ENCODE measurements at regions not wholly inside any gene's neighbourhood (a gene's known extent, or its start where the extent isn't known, plus 50 kb on each side); places are given as distances from the start of the nearest gene placed in this dataset.

DNA sequence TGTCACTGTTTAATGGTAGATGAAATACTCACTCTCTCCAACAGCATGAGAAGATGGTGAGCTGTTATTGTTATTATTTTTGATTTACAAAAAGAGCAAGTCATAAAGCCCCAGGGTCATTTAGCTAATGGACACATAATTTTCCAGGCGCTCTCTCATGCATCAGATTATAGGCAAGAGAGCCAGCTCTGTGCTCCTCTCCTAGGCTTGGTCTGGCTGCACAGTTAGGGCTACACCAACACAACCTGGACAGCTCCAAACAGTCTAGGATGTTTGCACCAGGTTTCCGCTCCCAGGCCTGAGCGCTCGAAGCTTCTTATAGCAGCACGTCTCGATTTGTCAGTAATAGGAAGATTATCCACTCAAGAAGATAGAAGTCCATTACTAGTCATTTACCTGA is 123.7 kb downstream of the FAM43A start:
- ChIA-PET CTCF (no interaction called here), POLR2A (no interaction called here)
- no peak for DNase-seq (ENCODE audit: low read depth, low spot score)
- H3K4me3 ChIP-seq (ENCODE audit: low read depth, low read length) = no peak overlapping the region
- H3K27ac ChIP-seq (ENCODE audit: low read depth, low read length) = no peak overlapping the region
- H3K9me3 ChIP-seq (ENCODE audit: control insufficient read depth, insufficient read depth, low read length) = no peaks in the 10 kb centered on the region
- peaks cover 57% of the 10 kb centered on the region for H3K27me3 ChIP-seq (ENCODE audit: control insufficient read depth, insufficient read depth, low read length)
- TF ChIP-seq, protein P1, sequence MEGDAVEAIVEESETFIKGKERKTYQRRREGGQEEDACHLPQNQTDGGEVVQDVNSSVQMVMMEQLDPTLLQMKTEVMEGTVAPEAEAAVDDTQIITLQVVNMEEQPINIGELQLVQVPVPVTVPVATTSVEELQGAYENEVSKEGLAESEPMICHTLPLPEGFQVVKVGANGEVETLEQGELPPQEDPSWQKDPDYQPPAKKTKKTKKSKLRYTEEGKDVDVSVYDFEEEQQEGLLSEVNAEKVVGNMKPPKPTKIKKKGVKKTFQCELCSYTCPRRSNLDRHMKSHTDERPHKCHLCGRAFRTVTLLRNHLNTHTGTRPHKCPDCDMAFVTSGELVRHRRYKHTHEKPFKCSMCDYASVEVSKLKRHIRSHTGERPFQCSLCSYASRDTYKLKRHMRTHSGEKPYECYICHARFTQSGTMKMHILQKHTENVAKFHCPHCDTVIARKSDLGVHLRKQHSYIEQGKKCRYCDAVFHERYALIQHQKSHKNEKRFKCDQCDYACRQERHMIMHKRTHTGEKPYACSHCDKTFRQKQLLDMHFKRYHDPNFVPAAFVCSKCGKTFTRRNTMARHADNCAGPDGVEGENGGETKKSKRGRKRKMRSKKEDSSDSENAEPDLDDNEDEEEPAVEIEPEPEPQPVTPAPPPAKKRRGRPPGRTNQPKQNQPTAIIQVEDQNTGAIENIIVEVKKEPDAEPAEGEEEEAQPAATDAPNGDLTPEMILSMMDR (IDR thresholded peaks at IDR 0.05; ENCODE audit: low read depth, low read length) = no peak

DNA sequence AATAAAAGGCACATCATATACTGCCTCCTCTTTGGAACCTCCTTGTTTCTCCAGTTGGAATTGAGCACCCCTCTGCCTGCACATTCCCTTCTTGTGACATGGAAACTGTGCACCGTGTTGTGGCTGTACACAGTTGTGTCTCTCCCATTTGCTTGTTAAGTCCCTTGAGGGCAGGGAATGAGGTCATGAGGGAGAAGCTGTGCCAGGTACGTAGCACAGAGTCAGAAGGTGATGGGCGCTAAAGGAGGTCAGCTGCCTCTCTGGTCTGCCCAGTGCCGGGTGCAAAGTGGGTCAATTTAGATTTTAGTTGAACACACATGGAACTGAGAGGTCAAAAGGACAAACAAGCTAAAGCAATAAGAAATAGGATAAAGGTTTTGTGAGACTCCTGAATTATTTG is 124.4 kb downstream of the FAM43A start:
- no peak for DNase-seq (ENCODE audit: low read depth, low spot score)
- CTCF ChIA-PET = no interaction called here
- POLR2A ChIA-PET = no interaction called here

DNA sequence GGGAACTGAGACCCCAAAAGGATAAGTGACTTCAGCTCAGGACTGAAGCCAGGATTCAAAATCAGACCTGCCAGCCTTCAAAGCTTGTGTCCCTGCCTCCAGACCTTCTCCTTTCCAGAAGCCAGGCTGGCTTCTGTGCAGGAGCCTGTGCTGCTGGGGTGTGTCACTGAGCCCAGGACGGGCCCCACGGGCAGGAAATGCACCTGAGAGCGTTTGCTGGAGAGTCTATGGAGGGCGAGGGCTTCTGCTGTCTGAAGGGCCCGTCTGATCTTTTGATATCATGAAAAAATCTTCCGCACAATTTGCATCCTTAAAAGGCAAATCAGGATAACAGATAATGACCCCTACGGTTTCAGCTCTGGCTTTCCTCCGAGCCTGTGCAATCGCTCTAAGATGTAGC is 125.4 kb downstream of the FAM43A start:
- ChIA-PET POLR2A (no interaction called here), CTCF (no interaction called here)
- no peaks in the 10 kb centered on the region for H3K9me3 ChIP-seq (ENCODE audit: control insufficient read depth, insufficient read depth, low read length)
- TF ChIP-seq, protein P1 (IDR thresholded peaks at IDR 0.05; ENCODE audit: low read depth, low read length) = no peak
- DNase-seq (ENCODE audit: low read depth, low spot score) = no peak
- H3K27me3 ChIP-seq (ENCODE audit: control insufficient read depth, insufficient read depth, low read length) = peaks cover 53% of the 10 kb centered on the region
- no peak overlapping the region for H3K4me3 ChIP-seq (ENCODE audit: low read depth, low read length)
- H3K27ac ChIP-seq (ENCODE audit: low read depth, low read length) = no peak overlapping the region

More for the DNA sequence above, 124.4 kb downstream of the FAM43A start:
- no peaks in the 10 kb centered on the region for H3K9me3 ChIP-seq (ENCODE audit: control insufficient read depth, insufficient read depth, low read length)
- H3K27ac ChIP-seq (ENCODE audit: low read depth, low read length) = no peak overlapping the region
- no peak overlapping the region for H3K4me3 ChIP-seq (ENCODE audit: low read depth, low read length)
- TF ChIP-seq, protein P1 (IDR thresholded peaks at IDR 0.05; ENCODE audit: low read depth, low read length) = no peak
- peaks cover 54% of the 10 kb centered on the region for H3K27me3 ChIP-seq (ENCODE audit: control insufficient read depth, insufficient read depth, low read length)

DNA sequence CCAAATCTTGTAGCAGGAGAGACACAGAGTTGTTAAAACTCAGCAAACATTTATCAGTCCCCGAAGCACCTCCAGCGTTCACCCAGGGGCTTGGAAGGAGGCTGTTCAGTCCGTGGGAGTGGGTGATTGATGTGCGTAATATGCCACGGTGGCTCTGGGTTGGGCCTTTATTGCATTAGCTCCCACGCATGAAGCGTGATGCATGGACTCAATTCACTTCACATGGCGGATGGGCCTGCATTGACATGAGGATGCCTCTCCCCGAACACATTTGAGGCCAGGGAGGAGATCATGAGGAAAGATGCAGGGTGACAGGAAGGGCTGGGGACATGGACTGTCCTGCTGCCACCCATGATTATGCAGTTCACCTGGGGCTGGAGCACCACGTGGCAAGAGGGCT is 126.5 kb downstream of the FAM43A start:
- peaks cover 47% of the 10 kb centered on the region for H3K27me3 ChIP-seq (ENCODE audit: control insufficient read depth, insufficient read depth, low read length)
- H3K9me3 ChIP-seq (ENCODE audit: control insufficient read depth, insufficient read depth, low read length) = no peaks in the 10 kb centered on the region
- H3K4me3 ChIP-seq (ENCODE audit: low read depth, low read length) = no peak overlapping the region
- ChIA-PET CTCF (no interaction called here), POLR2A (no interaction called here)
- DNase-seq (ENCODE audit: low read depth, low spot score) = no peak
- TF ChIP-seq, protein P1 (IDR thresholded peaks at IDR 0.05; ENCODE audit: low read depth, low read length) = no peak
- H3K27ac ChIP-seq (ENCODE audit: low read depth, low read length) = no peak overlapping the region

DNA sequence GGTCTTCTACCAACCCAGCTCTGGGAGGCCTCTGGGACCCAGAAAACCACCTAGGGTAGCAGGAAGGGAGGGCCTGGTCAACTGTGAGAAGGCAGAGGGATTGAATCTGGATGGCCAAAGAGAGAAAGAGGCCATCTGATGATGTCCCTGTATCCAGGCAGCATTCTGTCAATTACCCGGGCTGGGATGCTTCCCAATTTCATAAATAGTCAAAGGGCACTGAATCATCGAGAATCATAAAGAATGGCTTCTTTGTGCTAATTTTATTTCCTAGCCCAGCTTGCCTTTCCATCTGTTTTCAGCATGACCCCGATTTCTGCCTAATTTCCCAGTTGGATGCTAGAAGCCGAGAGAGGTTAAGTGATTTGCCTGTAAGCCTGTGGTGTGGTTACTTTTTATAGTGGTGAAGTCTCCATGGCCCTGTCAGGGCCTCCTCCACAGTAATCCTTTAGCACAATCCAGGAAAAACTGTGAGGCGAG is 129.2 kb downstream of the FAM43A start:
- CTCF ChIA-PET = no interaction called here

More for the DNA sequence above, 129.2 kb downstream of the FAM43A start:
- no peaks in the 10 kb centered on the region for H3K9me3 ChIP-seq (ENCODE audit: control insufficient read depth, insufficient read depth, low read length)
- H3K4me3 ChIP-seq (ENCODE audit: low read depth, low read length) = no peak overlapping the region
- POLR2A ChIA-PET = no interaction called here
- no peak for DNase-seq (ENCODE audit: low read depth, low spot score)
- H3K27me3 ChIP-seq (ENCODE audit: control insufficient read depth, insufficient read depth, low read length) = peaks cover 42% of the 10 kb centered on the region
- TF ChIP-seq, protein P1 (IDR thresholded peaks at IDR 0.05; ENCODE audit: low read depth, low read length) = no peak
- H3K27ac ChIP-seq (ENCODE audit: low read depth, low read length) = no peak overlapping the region

Data from AG04450 (cell line).